Stimulated activated CD4-positive, alpha-beta T cell treated with anti-CD3 and anti-CD28 coated beads, Interleukin-1b, Interleukin-23, amount 100 ng/mL, for 1 hour (primary cell): ENCODE measurements at regions not wholly inside any gene's neighbourhood (a gene's known extent, or its start where the extent isn't known, plus 50 kb on each side); places are given as distances from the start of the nearest gene placed in this dataset.

Experiments
- DNase-seq, 2 donors: peaks; one replicate each; pipeline ENCODE4 v3.0.0-alpha.2; 2020; ENCODE audit warnings: low read depth in 2 of 2

DNA sequence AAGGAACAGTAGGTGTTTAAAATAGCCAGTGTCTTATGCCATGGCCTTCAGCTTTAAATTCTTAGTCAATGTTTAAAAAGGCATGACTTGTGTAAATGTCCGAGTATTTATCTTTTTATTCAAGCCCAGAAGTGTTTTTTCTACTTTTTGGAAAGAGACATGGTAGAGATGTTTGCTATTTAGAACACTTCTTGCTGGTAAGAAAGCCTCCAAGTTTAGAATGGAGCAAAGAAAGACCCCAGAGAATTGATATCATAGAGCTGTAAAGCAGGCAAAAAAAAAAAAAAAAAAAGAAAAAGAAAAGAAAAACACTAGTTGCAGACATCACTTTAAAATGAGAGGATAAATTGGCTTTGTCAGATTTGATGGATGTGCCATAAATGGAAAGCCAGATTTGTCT lies 375.1 kb downstream of the TMEM167A start:
- no peak for DNase-seq

DNA sequence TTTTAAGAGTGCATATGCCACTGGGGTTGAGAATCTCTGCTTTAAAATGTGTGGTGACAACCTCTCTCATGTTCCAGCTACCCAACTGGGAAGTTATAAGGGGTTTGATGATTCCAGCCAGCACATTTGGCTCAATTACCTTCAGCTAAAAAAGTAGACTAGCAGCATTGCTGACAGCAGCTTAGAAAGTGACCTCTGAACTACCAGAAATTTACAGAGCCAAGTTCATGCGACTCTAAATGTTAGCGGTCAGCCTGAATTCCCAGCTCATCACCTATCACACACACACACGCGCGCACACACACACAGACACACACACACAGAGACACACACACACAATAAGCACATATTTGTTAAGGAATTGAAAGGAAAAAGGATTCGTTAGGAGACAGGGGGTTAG lies 377.5 kb downstream of the TMEM167A start:
- no peak for DNase-seq

DNA sequence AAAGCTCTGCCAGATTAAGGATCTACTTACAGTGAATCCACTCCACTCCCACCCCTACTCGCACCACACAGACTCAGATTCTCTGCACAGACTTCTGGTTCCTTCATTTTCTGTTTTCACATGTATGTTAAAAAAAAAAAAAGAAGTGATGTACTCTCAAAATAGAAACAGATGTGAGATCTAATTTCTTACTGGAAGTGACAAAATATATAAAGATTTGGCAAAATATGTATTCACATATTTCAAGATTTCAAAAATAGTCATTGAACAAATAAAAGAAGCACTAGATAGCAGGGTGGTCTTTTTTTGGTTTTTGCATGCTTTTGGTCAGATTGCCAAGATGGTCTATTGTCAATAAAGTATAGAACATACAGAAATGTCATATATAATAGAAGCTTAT lies 379.2 kb downstream of the TMEM167A start:
- DNase-seq = no peak

DNA sequence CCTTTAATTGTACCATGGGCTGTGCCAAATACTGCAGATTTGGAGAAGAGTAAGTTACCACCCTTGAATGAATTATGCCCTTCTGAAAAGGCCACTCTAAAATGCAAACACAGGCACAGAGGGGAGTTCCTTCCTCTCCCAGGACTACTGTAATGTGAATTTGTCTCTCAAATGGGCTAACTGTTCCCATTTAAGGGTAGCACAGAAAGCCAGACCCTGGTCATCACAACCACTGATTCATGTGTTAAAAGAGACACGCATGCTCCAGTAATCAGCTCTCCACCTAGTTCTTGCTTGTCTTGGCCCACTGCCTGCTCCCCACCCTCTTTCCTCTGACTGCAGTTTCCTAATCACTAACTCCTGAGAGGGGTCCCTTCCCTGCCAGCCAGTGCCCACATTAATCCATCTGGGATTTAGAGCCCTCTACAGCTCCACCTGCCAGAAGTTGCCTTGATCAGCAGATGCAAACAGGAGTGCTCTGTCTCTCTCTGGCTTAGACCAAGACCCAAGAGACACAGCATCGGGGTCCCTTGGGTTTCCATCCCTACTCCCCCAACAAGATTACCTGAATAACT lies 382.4 kb downstream of the TMEM167A start:
- DNase-seq = no peak

DNA sequence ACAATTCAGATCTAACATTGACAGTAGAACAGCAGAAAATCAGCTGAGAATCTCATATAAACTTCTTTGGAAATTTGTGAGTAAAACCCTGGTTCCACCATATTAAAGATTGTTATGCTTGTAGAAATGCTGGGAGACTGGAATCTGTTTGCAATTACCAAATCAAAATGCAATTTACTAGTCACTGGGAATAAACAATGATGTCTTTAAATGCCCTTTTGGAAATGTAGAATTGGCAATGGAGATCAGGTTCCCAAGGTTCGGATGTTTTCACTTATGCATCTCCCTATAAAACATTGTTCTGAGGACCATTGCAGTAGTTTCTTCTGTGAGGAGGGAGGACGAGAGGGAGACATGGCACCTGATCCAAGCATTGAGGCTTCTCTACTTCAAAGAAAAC lies 384.4 kb downstream of the TMEM167A start:
- no peak for DNase-seq

DNA sequence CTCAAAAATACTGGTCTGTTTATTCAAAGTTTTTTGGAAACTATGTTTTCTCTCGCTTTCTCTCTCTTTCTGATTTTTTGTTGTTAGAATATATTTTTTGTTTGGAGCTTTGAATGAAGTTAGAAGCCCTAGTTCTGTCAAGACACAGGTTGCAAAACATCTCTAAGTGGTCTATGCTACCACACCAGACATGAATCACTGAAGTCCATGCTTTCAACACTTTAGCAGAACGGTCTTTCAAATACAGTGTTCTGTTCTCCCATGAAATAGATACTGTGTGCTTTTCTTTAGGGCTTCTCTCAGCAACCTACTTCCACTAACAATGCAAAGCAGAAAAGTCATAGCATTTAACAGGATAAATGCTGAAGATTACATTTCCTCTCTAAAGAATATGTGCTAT lies 392.5 kb downstream of the TMEM167A start:
- no peak for DNase-seq

DNA sequence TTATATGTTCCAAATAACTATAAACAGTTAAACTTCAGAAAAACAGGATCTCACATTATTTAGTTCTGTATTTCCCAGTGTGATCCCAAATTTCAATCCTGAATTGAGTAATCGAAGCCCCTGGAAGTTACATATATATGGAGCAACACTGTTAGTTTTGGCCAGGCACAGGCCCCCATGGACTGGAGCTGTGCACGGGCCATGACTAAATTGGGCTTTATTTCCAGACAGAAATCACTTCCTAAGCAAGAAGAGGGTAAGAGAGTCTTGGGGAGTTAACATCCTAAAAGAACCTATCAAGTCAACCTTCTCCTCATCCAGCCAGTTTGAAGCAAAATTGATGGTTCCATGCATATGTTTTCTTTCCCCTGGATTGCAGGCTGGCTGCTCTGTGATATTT lies 393.0 kb downstream of the TMEM167A start:
- no peak for DNase-seq

DNA sequence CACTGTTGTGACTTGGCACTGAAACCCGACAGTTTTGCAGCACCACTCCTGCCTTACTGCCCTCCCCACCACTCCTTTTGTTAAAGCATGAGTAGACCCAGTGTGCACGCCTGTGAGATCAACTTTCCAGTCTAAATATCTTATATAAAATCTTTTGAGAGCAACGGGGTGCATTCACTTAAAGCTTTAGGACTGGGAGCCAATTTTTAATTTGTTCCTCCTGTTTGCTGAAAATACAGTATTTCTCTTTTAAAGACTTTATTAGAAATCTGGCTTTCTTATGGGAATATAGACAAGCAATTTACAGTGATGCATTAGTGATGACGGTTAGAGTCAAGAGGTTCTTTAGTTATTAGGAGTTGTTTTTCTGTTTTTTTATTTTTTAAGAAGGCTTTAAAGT lies 397.5 kb downstream of the TMEM167A start:
- no peak for DNase-seq

DNA sequence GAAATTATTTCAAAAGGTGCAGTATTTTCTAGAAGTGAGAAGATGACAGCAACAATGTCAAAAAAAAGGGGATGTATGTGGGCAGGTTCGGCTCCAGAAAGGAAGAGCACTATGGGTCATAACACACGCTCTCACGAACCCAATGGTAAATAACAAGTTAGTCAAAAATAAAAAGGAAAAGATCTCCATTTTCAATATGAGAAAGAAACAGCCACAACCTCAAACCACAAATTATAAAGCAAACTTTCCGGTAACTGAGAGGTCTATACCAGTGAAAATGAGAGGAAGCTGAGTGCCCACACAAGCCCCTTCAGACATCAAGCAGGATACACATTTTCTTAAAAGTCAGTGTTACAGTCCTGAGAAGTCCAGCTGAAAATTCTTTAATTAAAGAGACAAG lies 398.5 kb upstream of the RPS23 start:
- DNase-seq = no peak

DNA sequence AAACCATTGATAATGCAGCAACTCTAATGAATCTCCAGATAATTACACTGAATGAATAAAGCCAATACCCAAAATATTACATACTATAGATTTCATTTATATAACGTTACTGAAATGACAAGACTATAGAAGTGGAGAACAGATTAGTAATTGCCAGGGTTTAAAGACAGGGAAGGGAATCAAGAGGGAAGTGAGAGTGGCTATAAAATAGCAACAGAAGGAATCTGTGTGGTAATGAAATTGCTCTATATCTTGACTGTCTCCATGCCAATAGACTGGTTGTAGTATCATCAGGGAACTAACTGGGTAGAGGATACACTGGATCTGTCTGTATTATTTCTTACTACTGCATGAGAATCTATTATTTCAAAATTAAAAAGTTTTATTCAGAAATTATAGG lies 396.5 kb upstream of the RPS23 start:
- no peak for DNase-seq

DNA sequence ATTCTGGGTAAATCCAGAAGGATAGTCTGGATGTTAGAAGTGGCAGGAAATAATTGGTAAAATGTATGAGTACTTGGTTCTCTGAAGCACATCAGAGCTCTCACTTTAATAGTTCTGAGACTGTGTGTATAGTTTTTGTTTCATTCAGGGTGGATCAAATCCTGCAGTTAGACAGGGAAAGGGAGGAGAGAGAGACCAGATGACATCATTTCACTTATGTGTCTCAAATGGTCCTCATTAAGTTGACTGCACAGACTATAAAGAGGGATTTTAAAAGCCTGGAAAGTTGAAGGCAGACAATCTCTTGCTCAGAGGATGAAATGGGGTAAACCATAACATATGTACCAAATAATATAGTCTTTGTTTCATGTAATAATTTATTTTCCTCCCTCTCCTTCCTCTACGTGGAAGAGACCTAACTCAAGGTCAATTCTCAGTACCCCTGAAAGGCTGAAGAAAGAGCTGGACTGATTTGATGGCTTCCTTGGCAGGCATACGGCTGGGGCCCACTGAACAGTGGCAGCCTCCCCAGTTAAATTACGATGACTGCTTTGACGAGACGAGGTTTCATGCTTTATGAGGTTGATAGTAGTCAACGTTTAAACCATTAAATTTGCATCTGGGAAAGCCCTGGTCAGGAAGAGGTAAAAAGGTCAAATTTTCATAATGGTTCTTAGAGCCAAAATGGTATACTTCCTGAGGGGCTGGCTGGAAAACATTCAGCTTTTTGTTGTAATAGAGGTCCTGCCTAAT lies 395.1 kb upstream of the RPS23 start:
- no peak for DNase-seq

DNA sequence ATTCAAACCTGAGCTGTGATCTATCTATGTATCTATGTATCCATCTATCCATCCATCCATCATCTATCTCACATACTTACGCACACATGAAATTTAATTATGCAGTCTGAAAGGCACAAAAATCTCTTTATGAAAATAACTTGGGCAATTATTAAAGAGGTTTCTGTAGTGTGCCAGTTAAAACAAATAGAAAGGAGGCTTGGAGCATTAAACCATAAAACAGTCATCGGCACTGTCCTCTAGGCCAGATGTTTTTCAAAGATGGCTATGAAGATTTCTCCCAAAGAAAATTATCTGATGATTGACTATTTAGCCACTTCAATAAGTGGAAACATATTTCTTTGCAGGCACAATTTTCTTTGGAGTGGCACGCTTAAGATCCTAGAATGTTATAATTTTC lies 392.5 kb upstream of the RPS23 start:
- DNase-seq = no peak

DNA sequence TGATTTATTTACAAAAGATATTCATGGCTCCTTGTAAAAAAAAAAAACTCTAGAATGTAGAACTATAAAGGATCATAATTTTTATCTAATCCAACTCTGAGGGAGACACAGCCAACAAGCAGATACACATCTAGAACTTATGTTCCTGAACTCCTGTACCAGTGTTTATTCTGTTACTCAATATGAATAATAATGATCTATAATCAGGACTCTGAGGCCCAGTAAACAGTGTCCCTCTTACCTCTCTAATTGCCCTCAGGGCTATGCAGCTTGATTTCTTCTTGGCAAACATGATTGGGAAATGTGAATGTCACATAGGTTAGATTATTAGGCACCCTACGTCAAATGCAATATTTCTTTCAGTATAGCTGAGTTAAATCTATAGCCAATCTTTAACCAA lies 391.6 kb upstream of the RPS23 start:
- no peak for DNase-seq

DNA sequence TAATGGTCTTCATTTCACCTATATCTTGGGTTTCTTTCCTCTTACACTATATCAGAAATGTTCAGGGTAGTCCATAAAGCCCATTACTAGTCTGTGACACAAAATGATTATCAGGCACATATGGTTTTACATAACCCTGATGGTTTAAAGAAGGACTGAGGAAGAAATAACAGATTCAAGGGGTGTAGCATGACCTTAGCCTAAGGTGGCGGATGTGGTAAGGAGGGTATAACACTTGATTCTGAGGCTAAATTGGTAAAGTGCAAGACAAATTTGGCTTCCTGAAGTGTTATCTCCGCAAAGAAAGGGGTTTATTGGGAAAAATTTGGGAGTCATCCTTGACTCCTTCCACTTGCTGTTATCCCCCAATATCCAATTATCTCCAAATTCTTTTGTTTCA lies 388.2 kb upstream of the RPS23 start:
- no peak for DNase-seq

DNA sequence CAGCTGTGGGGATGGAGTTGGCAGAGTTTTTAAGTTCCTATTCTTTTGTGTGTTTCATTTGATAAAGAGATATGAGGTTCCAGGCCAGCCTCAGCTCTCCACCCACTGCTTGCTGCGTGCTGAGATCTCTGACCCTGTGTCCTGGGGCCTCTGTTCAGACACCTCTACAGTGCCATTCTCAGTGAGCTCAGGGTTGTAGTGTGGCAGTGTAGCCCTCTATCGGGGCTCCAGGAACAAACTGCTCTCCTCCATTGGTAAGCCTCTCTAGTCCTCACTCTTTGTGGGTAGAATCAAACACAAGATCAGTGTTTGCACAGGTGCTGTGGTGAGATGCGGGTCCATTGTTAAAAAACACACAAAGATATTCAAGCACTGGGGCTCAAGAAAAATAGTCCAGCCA lies 386.6 kb upstream of the RPS23 start:
- DNase-seq = no peak

DNA sequence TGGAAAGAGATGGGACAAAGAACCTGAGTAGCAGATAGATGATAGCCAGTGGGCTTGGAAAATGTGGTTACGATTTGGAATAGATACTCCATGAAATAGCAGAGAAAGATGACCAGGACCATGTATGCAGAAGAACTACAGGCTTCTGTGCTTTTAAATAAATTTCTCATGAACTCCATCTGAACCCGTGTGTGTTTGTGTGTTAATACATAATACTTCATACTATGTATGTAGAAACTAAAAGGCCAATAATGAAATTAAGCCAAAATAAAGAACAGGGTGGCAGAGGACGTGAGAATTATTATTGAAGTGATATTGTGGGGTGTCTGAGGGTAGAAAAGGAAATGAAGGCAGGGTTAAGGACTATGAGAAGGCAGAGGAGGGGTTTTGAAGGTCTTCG lies 385.1 kb upstream of the RPS23 start:
- no peak for DNase-seq

DNA sequence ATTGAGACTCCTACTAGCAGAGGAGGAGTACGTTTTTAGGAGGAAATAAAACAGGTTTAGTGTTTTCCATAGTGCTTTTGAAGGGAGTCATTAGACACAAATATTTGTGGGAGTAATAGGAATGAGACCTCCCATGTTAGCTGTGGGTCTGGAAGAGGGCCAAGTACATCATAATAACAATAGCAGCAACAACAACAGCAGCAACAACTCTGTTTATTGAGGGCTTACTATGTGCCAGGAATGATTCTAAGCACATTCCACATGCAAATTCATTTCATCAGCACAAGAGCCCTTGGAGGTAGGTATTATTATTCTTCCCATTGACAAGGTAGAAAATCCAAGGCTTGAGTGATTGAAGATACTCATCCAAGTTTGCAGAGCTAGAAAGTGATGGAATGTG lies 384.2 kb upstream of the RPS23 start:
- no peak for DNase-seq

DNA sequence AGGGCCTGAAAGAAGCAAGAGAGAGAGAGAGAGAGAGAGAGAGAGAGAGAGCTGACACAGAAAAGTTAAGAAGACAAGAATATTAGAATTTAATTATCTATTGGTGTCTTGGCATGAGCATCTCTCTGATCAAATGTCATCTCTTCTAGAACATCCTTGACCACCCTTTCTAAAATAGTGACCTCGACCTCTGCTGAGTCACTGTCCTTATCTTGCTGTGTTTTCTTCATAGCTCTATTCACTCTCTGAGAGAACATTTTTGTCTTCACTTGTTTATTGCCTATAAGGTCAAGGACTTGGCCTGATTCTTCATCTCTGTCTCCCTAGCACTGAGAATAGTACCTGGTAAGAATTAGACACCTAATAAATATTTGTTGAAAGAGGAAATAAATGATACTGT lies 383.8 kb upstream of the RPS23 start:
- DNase-seq = no peak

DNA sequence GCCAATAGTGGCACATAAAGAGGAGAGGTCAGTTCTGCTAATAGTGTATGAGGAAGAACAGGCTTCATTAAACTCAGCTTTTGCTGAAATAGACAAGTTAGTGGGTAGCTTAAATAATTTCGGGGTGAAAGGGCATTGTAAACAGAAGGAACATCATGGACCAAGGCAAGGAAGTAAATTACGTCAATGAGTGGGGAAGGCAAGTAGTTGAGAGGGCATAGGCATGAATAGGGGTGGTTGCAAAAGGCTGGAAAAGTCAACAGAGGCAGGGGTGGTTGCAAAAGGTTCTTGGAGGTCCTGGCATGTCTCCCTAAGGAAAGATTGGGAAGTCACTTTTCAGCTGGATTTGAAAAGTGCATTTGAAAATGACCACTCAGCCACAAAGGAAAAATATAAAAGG lies 383.3 kb upstream of the RPS23 start:
- no peak for DNase-seq

DNA sequence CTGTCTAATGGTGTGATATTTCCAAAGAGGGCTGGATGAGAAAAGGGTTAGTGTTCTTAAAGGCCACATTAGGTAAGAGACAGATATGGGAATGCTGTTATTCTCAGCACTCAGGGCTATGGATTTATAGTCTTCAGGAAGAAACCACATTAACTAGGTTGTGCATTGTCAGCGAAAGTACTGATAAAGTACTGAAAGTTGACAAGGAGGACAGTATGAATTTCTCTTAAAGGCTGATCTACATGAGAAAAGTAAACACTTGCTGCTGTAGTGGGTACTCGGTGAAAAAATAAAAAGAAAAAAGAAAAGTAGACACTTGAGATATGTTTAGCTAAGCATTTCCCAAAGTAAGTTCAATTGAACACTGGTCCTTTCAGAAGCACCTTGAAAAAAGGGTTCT lies 381.0 kb upstream of the RPS23 start:
- DNase-seq = no peak

DNA sequence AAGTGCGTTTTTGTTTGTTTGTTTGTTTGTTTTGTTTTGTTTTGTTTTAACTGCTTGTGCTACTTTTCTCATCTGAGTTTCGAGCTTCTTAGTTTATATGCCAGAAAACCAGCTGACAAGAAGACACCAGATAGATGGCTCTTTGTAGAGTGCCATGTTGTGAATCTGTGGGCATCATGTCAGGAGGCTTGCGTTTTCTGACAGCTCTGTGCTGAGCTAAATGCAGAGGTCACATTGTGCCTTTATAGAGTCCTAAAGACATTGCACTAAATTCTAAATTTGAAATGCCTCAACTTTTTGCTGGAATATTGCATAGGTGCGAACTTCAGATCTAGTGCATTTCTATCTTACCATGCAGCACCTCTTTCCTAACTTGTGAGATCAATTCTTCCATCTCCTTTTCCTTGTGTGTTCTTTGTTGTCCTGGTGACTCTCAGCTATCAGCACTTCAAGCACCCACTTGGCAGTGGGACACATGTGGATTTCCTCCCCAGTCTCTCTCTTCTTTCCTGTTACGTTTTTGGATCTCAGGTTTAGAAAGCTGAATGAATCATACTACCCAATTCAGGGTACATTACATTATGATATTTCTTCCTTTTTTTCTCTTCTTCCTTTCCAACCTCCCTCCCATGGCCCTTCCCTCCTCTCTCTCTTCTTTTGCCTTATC lies 379.0 kb upstream of the RPS23 start:
- DNase-seq = no peak

DNA sequence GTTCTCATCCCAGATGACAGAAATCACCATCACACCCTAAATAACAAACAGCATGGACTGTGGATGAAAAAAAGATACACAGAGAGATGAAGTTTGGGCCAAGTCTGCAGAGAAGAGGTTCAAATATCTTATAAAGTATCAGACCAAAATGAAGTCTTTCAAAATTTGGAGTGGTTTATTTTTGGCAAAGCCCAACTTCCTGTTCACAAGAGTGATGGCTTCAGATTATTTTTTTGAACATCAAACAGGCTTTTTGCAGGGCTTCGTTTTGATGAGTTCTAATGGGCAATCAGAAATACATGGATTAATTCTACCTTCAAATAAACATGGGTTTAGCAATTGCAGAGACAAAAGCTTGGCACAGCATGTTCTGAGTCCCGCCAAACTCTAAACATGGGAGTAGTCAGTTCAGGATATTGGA lies 378.2 kb upstream of the RPS23 start:
- no peak for DNase-seq

DNA sequence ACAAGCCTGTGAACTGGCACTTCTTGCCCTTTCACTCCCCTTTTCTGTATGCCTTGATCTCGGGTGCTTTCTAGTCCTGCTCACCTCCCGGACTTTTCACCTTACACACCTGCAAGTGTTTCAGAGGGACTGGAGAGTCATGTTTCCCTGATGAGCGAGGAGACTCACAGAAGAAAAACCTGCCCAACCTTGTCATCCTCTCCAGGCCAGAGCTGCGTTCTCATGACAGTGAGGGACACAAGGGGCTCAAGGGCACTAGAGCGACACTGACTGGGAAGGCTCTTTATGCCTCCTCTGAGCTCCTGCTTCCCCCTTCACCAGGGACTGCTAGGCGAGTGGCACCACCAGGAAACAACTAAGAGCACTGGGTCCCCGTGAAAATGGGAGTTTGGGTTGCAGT lies 376.9 kb upstream of the RPS23 start:
- no peak for DNase-seq

DNA sequence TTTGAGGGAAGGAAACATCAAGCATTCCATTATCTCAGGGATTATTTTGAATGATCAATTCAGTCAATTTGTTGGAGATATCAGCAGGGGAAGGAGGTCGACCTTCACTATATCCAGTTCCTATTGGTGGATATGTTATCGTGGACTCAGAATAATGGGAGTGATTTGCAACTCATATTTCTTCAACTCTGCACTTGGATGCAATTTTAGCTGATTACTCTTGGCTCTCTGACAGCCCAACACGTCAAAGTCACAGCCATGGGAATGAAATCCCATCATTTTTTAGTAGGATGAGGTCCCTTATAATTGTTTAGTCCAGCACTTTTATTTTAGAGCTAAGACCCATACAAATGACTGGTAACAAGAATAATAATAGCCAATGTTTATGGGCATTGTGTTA lies 371.8 kb upstream of the RPS23 start:
- no peak for DNase-seq
